NCI-H187 (cell line): ENCODE measurements at regions not wholly inside any gene's neighbourhood (a gene's known extent, or its start where the extent isn't known, plus 50 kb on each side); places are given as distances from the start of the nearest gene placed in this dataset.

Experiments
- DNase-seq, 2 experiments: peaks; one replicate each; lab custom pipeline; 2025; lab: John Stamatoyannopoulos, UW

DNA sequence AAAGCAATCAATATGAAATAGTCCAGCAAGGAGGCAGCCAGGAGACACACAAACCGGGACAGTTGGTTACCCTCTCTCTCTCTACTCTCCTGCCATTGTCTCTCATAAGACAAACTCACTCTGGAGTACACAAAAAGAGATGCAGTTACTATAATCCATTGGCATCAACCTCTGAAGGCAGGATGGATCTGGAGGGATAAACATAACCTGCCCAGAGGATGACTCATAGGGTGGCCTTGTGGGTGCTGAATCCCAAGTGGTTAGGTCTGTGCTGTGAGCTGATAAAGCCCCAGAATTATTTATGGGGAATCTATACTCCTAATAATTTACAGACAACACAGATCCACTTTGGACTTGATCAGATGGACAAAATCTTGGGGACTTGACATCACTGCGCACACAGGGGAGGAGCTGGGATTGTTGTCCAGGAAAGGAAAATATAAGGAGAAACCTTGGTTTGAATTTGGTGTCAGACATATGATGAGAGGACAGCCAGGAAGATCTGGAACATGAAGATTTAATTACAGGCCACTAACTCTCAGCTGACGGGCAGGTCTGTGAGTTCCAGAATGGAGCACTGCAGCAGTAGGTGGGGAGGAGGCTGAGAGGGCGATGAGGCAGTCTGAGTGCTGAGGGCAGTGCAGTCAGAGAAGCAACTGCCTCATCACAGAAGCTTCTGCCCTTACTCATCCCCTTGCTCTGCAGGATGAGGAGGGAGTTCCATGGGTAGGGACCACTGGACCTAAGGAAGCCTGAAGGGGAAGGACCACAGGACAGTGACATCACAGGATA lies 113.9 kb upstream of the PRSS58 start:
- DNase-seq = no peak

GRCh38 chr7:142365410-142365842 lies 107.6 kb upstream of the PRSS58 start:
- no peak for DNase-seq

GRCh38 chr7:142364551-142364950 lies 106.7 kb upstream of the PRSS58 start:
- DNase-seq = no peak

- DNase-seq = no peak
Observed at GRCh38 chr7:142362349-142362748, 104.5 kb upstream of the PRSS58 start.

- DNase-seq = no peak
Observed at GRCh38 chr7:142359694-142360279, 101.9 kb upstream of the PRSS58 start.

- DNase-seq = peak; percentile 36 to 39
Observed at GRCh38 chr7:142357953-142358520, 100.2 kb upstream of the PRSS58 start.

GRCh38 chr7:142356166-142356565 lies 98.3 kb upstream of the PRSS58 start:
- DNase-seq = peak; percentile 73 to 80

GRCh38 chr7:142355328-142355727 lies 97.5 kb upstream of the PRSS58 start:
- no peak for DNase-seq

DNA sequence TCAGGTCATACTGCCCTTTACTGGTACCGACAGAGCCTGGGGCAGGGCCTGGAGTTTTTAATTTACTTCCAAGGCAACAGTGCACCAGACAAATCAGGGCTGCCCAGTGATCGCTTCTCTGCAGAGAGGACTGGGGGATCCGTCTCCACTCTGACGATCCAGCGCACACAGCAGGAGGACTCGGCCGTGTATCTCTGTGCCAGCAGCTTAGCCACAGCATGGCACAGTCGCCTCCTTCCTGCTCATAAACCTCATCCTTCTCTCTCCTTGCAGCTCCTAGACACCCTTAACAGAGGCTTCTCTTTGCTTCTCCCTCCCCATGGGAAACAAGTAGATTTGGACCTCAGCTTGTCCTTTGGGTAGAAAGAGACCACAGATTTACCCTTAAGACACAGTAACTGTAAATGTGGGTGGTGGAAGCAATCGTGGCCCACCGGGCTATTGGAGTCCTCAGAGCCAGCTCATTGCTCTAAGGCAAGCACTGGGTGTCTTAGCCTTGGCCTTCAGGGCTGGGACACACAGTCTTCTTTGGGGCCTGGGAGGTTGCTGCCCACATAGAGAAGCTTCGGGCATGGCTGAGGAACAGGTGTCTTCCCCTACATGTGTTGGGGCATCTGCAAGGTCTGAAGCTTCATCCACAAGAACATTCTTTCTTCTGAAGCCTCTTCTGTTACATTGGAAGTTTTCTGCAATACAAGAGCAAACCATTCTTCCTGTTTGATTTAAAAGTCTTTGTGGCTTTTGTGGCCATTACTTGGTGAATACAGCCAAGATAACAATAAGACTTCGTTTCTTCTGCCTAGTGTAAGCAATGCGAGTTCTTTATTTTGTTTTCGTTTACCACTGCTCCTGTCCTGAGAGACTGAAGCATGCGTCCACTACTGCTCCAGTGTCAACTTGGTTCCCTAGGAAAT lies 95.5 kb upstream of the PRSS58 start:
- no peak for DNase-seq

GRCh38 chr7:142352543-142352942 lies 94.7 kb upstream of the PRSS58 start:
- no peak for DNase-seq

GRCh38 chr7:142351145-142351544 lies 93.3 kb upstream of the PRSS58 start:
- no peak for DNase-seq

- no peak for DNase-seq
Observed at GRCh38 chr7:142349670-142350405, 92.0 kb upstream of the PRSS58 start.

DNA sequence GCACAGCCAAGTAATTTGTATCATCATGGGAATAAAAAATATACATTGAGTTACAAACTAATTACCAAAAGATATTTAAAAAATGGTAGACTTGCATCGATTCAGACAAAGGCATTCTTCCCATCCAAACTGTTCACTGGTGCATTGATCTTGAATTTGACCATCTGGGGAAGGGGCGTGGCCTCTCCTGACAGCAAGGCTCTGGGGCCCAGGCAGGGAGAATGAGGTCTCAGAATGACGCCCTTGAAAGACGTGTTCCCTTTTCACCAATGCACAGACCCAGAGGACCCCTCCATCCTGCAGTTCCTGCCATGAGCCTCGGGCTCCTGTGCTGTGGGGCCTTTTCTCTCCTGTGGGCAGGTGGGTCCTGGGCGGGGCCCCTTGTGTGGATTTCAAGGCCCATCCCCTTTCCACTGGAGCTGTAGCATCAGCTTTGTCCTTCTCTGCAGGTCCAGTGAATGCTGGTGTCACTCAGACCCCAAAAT lies 91.1 kb upstream of the PRSS58 start:
- DNase-seq = no peak

DNA sequence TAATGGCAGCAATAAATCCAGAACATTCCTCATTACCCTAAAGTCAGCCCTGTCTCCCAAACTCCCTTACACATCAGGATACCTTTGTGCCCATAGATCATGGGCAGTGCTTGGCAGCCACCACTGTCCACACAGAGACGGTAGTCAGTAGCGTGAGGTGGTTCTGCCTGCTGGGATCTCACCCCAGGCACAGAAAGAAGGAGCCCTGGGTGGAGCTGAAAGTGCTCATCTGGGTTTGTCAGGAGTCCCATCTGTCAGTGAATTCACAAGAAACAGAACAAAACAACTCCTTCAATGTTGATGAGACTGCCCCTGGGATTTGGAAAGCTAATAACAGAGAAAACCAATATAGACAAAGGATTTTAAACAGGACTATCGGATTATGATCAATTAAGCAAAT lies 90.2 kb upstream of the PRSS58 start:
- DNase-seq = no peak

- no peak for DNase-seq
Observed at GRCh38 chr7:142347091-142347490, 89.2 kb upstream of the PRSS58 start.

GRCh38 chr7:142345811-142346210 lies 88.0 kb upstream of the PRSS58 start:
- DNase-seq = no peak

DNA sequence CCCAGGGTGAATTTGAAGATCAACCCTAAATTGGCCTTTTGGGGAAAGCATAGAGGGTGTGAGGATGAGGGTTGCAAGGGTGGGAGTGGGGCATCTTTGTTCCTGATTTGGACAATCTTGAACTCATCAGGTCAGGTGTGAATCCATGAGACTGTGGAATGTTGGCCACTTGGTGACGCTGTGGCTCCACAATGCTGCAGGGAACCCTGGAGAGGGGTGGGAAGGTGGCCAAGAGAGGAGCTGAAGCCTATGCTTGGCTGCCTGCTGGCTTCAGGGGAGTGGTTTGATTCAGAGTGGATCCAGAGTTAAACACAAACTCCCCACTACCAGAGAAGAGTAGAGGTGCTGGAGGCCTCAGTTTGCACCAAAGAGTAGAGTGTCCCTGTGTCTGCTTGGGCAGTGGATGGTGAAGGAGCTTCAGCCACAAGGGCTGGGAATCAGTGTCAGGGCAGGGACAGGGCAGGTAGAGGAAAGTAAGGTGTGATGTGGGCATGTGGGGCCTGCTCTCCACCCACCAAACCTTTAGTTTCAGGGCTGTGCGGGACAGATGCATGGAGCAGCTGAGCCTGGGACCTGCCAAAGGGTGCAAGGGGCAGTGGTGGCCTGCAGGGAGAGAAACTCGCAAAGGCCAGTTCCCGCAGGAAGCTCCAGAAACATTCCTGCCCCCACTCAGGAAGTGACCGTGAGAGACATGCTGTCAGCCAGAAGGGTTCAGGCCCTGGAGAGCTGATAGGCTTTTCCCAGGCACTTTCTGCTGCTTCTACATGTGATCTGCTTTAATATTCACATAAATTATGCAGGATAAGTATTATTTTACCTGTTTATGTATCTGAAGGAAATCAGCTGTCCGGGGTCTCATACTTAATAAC lies 81.0 kb upstream of the PRSS58 start:
- peak; percentile 56 to 68 for DNase-seq

DNA sequence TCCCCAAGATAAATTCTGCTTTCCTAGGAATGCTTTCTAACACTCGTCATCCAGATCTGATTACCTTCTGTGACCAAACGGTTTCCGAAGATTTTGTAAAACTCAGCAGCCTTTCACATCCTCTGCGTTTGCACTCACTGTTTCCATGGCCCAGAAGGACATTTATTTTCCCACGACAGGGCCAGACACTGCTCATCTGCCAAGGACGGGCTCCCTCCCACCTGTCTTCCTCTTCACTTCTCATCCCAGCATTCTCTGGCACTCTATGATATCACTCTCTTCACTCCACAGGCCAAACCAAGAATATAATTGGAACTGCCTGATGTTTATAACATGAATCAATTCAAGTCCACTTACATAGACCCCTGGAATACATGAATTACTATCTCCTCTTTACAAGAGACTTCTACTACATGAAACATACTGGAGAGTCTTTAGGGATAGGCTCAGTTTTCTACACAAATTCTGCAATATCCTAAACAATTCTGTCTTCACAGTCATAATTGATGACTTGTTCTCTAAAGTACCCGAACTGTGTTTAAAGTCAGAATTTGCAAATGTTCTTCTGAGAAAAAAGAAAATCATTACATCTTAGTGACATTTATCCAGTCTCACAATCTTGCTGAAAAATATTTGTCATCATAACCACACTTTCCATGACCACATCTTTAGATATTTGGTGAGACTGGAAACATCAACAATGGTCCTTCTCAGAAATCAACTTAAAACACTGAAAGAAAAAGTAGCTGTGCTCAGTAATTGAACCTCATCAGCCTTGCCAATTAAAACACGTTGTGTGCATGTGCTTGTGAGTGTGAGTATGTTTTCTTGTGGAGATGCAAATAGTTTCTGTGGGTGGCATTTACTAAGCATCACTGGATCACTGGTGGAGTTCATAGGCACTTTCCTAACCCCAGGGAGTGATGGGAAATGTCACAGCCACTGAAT lies 79.5 kb upstream of the PRSS58 start:
- no peak for DNase-seq

DNA sequence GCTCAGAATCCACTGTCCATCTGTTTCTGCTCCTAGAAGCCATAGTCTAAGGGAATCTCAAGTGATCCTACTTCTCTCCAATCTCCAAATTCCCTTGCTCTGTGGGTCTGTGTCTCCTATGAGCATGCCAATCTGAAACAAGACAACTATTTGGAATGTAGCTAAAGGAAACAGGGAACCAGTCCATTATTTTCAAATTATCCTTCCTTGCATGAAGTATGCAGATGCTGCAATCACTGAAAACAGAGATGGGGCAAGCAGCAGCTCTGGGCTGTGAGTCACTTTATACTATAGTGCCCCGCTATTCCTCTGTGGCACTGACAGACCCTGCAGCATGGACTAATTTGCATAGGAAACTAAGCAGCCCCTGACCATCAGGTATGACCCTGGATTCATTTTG lies 76.9 kb upstream of the PRSS58 start:
- DNase-seq = no peak
